ENCODE measurements at regions not wholly inside any gene's neighbourhood (a gene's known extent, or its start where the extent isn't known, plus 50 kb on each side); places are given as distances from the start of the nearest gene placed in this dataset.

- intact Hi-C loops (cut with DNase I), result no loop called here
- DNase-seq, result no peak
Measured at GRCh38 chr6:24072038-24072746, 53.8 kb upstream of the NRSN1 start.

GRCh38 chr6:24076011-24076410 is 50.0 kb upstream of the NRSN1 start:
- intact Hi-C loops (cut with DNase I), result no loop called here
- no peak for DNase-seq

Measured in head of caudate nucleus (tissue), 42 donors.